SJSA1 (cell line): ENCODE measurements at regions not wholly inside any gene's neighbourhood (a gene's known extent, or its start where the extent isn't known, plus 50 kb on each side); places are given as distances from the start of the nearest gene placed in this dataset.

Experiments
- DNase-seq, 2 experiments: peaks; one replicate each; pipeline ENCODE4 v3.0.0-alpha.2; 2015 to 2020; ENCODE audit warnings: low spot score in 2 of 2, low read depth in 1 of 2
- H3K27ac ChIP-seq: fragments of 250-450 bp; sonication (Bioruptor Pico); 2 replicates; pipeline ENCODE4 v1.5.1; 2020; ENCODE audit warnings: mild to moderate bottlenecking, moderate library complexity
- H3K27me3 ChIP-seq: fragments of 250-450 bp; sonication (Bioruptor Pico); replicated peaks from 2 replicates; pipeline ENCODE4 v1.5.1; 2020; ENCODE audit warnings: mild to moderate bottlenecking, moderate library complexity
- H3K36me3 ChIP-seq: fragments of 250-450 bp; sonication (Bioruptor Pico); 2 replicates; pipeline ENCODE4 v1.5.1; 2020; ENCODE audit warnings: mild to moderate bottlenecking
- H3K4me1 ChIP-seq: fragments of 250-450 bp; sonication (Bioruptor Pico); replicated peaks from 2 replicates; pipeline ENCODE4 v1.6.1; 2021; ENCODE audit warnings: mild to moderate bottlenecking
- H3K4me3 ChIP-seq: fragments of 250-450 bp; sonication (Bioruptor Pico); 2 replicates; pipeline ENCODE4 v1.5.1; 2020; ENCODE audit warnings: mild to moderate bottlenecking
- H3K9me3 ChIP-seq: fragments of 250-450 bp; sonication (Bioruptor Pico); replicated peaks from 2 replicates; pipeline ENCODE4 v1.5.1; 2020; ENCODE audit warnings: mild to moderate bottlenecking

DNA sequence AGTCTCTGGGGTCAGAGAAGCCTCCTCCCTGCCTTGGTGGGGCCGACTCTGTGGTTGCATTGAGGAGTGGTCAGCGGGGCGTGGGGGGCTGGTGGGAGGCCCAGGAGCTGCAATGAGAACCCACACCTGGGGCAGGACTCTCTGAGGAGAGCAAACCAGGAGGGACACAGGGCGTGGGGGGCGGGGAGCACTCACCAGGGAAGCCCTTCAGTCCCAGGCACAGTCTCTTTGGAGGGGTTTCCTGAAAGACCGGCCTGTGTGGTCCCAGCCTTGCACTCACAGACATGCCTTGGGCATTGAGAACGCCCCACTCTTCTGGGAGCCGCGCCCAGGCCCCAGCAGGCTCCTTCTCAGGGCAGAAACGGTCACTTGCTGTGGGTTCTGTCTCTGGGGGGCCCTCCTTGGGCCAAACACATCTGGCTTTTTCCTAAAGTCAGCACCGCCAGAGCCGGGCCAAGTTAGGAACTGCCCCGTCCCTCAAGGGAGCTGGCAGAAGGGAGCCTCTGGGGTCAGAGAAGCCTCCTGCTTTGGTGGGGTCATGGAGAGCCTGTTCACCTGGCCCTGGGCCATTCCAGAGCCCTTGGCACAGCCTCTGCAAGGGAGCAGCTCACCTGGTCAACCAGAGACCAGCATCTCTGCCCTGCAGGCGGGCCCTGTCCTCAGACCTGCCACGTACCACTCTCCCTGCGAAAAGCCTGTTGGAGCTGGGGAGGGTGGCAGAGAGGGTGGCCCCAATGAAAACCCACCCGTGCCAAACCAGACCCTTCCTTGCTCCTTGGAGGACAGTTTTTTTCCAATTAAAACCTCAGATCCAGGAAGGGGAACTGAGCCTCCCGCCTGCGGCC is 59.9 kb upstream of the TTC34 start:
- no peaks in the 10 kb centered on the region for H3K4me1 ChIP-seq
- no peak overlapping the region for H3K27ac ChIP-seq
- no peak for DNase-seq
- no peak overlapping the region for H3K4me3 ChIP-seq
- H3K36me3 ChIP-seq, result no peaks in the 10 kb centered on the region
- H3K9me3 ChIP-seq, result peaks cover 7% of the 10 kb centered on the region; the same call in 1 of the 2 replicates
- H3K27me3 ChIP-seq, result no peaks in the 10 kb centered on the region

DNA sequence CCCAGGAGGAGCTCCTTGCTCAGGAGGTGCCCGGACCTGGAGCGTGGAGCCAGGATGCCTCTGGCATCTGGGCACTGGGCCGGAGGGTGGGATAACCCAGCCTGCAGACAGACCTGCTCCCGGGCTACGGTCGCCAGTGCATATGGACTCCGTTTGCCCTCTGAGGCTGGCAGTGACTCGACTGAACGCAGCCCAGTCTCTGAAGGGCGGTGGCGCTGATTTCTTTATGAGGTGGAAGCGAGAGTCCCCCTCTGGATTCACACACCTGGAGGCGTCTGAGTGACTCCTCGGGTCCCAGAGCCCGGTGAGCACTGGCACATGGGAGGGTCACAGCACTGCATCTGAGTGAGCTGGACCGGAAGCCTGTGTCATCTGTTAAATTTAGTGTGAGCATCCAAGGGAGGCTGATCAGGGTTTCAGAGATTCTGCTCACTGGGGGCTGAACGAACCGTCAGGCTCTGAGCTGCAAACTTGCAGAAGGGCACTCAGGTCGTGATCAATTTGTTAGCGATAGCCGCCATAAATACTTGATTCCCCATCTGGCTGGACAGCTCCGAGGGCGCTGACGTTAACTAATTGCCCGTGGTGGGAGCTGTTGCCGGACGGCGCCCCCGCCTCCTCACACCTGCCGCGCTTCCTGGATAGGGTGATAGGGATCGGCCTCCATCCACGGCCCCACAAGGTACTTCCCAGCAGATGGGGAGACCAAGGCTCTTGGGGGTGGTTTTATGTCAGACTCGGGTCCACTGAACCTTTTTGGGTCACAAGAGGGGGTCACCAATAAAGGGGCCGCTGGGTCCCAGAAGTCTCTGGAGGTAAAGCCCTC is 60.7 kb upstream of the TTC34 start:
- Histone ChIP-seq H3K27me3 (no peaks in the 10 kb centered on the region), H3K4me1 (no peaks in the 10 kb centered on the region), H3K27ac (no peak overlapping the region), H3K4me3 (no peak overlapping the region), H3K9me3 (peaks cover 7% of the 10 kb centered on the region; the same call in 1 of the 2 replicates), H3K36me3 (no peaks in the 10 kb centered on the region)
- DNase-seq, result no peak

DNA sequence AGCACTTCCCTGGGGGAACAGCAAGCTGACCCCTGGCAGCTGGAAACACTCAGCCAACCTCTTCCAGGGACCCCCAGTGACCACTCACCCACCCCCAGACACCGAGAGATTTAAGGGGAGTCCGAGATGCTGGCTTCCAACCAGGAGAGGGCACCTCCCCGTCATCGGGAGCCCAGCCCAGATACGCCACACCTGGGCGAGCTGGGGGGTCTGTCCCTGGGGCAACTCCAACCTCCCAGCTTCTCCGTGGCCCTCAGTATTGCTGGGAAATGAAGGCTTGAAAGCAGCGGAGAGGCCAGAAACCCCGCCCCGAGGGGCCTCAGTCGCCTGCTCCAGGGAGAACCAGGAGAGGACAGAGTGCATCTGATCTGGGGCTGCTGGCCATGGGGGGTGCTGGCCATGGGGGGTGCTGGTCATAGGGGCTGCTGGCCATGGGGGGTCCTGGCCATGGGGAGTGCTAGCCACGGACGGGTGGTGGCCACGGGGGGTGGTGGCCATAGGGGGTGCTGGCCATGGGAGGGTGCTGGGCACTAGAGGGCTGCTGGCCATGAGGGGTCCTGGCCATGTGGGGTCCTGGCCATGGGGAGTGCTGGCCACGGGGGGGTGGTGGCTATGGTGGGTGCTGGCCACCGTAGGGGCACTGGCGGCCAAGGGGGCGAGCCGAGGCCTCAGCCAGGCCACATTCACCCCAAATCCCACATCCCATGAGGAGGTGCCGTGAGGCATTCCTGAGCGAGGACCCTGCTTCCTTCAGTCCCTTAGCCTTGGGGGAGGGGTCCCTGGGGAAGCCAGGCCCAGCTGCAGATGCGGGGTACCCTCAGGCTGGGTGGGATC is 61.5 kb upstream of the TTC34 start:
- Histone ChIP-seq H3K27me3 (no peaks in the 10 kb centered on the region), H3K9me3 (peaks cover 7% of the 10 kb centered on the region; the same call in 1 of the 2 replicates), H3K36me3 (no peaks in the 10 kb centered on the region), H3K4me1 (no peaks in the 10 kb centered on the region), H3K4me3 (no peak overlapping the region), H3K27ac (no peak overlapping the region)
- no peak for DNase-seq

DNA sequence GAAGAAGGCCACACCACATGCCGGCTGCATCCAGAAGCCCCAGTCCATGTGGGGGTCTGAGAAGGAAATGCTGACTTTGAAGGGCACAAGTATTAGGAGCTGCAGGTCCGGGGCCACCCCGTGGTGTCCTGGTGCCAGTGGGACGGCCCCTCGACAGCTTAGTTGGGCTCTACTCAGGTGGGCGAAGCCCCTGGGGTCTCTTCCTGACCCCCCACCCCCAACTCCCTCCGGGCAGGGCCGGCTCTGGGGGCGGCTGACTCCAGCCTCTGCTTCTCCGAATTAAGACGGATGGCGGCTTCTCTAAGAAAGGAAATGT is 62.1 kb upstream of the TTC34 start:
- Histone ChIP-seq H3K9me3 (peaks cover 5% of the 10 kb centered on the region; the same call in 1 of the 2 replicates), H3K27me3 (no peaks in the 10 kb centered on the region), H3K36me3 (no peaks in the 10 kb centered on the region), H3K4me1 (no peaks in the 10 kb centered on the region), H3K4me3 (no peak overlapping the region), H3K27ac (no peak overlapping the region)
- DNase-seq, result no peak

DNA sequence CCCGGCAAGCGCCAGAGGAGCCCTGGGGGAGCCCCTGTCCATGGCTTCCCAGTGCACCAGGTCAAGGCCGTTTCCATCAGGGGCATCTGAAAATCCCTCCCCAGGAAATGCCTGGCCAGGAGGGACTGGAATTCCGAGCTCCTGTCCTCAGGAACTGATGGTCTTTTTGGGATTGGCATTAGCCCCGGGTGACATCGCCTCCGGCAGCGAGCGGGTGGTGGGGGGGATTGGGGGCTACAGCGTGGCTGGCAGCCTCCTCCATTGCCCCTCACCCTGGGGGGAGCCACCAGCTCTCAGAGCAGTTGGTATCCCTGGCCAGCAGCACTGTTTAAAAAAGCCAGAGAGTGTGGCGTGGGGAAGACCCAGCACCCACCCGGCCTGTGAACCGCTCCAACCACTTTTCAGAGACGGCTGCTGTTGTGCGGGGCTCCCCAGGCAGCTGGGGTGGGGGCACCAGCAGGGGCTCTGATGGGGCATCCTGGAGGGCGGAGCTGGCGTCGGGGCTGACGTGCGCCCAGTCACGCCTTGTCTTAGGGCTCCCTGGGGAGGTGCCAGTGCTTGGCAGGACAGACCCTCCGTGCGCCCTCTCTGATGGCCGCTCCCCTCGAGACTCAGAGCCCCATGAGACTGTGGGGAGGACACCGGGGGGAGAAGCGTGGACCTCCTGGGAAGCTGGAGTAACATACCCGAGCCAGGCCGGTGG is 62.9 kb upstream of the TTC34 start:
- Histone ChIP-seq H3K27me3 (no peaks in the 10 kb centered on the region), H3K27ac (no peak overlapping the region), H3K9me3 (no peaks in the 10 kb centered on the region), H3K36me3 (no peaks in the 10 kb centered on the region), H3K4me1 (no peaks in the 10 kb centered on the region), H3K4me3 (no peak overlapping the region)
- DNase-seq, result no peak

DNA sequence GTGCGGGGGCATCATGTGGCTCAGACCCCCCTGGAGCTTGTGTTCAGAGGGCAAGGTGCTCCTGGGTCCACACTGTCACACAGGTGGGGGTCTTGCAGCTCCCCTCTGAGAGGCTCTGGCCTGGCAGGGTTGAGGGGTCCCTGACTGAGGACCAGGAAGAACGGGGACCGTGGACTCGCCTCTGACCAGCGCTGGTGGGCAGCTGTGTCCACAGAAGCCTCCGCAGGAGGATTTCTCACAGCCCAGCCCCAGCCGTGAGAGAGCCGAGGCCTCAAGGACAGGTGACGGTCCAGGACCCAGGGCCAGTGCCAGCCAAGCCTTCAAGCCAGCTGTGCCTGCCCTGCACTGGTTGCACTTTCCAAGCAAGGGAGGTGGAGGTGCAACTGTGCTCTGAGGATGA is 63.5 kb upstream of the TTC34 start:
- Histone ChIP-seq H3K4me1 (no peaks in the 10 kb centered on the region), H3K36me3 (no peaks in the 10 kb centered on the region), H3K4me3 (no peak overlapping the region), H3K9me3 (no peaks in the 10 kb centered on the region), H3K27ac (no peak overlapping the region), H3K27me3 (no peaks in the 10 kb centered on the region)
- no peak for DNase-seq

DNA sequence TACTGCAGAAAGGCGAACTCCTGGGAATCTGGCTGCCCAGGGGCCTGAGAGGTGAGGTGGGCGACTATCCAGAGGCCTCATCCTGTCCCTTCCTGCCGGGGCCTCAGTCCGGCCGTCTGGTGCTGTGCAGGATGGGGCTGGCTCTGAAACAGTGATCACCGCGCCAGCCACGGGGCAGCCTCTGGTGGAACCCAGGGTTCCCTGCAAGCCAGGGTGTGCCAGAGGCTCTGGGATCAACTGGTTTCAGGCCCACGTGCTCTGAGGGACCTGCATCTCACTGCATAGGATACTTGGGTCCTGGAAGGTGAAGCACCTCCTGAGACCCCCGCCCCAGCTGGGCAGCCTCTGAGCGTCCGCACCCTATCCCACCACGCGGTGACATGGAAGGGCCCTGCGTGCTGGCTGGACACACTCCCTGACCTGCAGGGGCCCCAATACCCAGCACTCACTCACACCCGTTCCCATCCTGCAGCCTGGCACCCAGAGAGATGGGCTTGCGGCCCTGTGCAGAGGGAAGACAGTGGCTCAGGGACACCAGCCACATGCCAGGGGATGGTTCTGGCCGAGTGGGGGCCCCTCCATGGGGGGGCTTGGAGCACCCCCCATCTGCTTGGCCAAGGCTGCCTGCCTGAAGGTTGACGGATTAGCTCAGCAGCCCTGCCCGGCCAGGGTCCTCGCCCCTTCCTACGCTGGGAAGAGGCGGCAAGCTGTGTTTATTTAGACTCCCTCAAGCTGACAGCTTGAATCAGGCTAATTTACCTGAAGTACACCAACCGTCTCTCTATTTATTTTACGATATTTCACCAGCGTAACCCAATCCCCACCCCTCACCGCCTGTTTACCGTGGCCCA is 64.3 kb upstream of the TTC34 start:
- DNase-seq, result no peak
- Histone ChIP-seq H3K4me3 (no peak overlapping the region), H3K36me3 (no peaks in the 10 kb centered on the region), H3K27ac (no peak overlapping the region), H3K27me3 (no peaks in the 10 kb centered on the region), H3K4me1 (no peaks in the 10 kb centered on the region), H3K9me3 (peaks cover 2% of the 10 kb centered on the region)

DNA sequence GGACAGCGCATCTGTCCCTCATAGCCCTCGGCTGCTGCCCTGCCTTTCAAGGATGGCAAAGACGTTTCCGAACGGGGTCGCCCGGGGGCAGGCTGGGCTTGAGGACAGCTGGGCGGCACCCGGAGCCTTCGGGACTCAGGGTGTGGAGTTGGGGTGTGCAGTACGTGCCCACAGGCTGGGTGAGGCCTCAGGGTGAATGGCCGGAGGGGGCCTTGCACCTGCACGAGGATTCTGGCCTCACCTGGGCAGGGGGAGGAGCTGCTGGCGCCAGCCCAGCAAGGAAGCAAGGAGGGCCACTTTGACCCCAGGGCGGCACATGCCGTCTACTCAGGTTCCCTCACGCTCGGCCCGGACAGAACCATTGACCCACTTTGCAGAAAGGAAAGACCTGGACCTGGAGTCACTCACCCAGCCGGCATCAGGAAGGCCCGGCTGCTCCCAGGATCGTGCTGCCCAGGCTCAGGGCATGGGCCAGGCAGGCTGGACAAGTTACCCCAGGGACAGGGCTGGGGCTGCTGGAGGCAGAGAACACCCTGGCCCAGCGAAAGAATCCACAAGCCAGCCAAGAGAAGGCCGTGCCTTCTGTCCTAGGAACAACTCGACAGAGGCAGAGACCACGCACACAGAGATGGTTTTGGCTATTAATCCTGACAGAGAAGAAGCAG is 65.1 kb upstream of the TTC34 start:
- H3K27me3 ChIP-seq, result no peaks in the 10 kb centered on the region
- H3K36me3 ChIP-seq, result no peaks in the 10 kb centered on the region
- no peak overlapping the region for H3K4me3 ChIP-seq
- no peak for DNase-seq
- H3K4me1 ChIP-seq, result no peaks in the 10 kb centered on the region
- H3K27ac ChIP-seq, result no peak overlapping the region
- peaks cover 9% of the 10 kb centered on the region for H3K9me3 ChIP-seq

DNA sequence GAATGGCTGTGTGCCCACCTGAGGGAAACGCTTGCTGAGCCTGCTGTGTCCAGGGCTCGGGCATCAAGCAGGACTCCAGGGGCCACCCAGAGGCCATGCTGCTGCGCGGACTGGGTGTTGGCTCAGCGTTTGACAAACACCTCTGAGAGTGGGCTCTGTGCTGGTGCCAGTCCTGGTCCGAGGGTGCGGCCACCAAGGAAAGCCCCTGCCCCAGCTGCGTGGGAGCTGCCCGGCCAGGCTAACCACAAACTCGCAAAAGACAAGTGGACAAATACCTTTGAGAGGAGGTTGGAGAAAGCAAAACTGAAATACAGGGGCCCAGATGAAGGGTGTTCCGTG is 65.6 kb upstream of the TTC34 start:
- Histone ChIP-seq H3K27ac (no peak overlapping the region), H3K36me3 (no peaks in the 10 kb centered on the region), H3K27me3 (no peaks in the 10 kb centered on the region), H3K4me3 (no peak overlapping the region), H3K4me1 (no peaks in the 10 kb centered on the region), H3K9me3 (peaks cover 9% of the 10 kb centered on the region)
- DNase-seq, result no peak

DNA sequence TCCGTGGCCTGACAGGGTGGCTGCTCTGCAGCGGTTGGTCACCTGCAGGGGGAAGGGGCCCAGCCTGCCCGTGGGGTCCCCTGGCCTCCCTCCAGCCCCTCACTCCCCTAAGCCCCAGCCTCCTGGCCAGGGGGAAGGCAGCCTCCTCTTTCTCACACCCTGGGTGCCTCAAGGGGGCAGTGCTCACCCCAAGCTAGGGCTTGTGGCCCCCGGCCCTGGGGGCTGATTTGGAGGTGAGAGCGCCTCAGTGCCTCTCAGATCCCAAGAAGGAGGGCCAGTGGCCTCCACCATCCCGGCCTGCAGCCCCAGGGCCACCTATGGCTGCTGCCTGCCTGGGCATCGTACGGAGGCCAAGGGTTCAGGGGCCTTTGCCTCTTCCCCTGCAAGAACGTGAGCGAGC is 66.4 kb upstream of the TTC34 start:
- H3K36me3 ChIP-seq, result no peaks in the 10 kb centered on the region
- H3K4me1 ChIP-seq, result no peaks in the 10 kb centered on the region
- no peak for DNase-seq
- no peaks in the 10 kb centered on the region for H3K27me3 ChIP-seq
- H3K27ac ChIP-seq, result no peak overlapping the region
- H3K4me3 ChIP-seq, result no peak overlapping the region
- H3K9me3 ChIP-seq, result peaks cover 9% of the 10 kb centered on the region

DNA sequence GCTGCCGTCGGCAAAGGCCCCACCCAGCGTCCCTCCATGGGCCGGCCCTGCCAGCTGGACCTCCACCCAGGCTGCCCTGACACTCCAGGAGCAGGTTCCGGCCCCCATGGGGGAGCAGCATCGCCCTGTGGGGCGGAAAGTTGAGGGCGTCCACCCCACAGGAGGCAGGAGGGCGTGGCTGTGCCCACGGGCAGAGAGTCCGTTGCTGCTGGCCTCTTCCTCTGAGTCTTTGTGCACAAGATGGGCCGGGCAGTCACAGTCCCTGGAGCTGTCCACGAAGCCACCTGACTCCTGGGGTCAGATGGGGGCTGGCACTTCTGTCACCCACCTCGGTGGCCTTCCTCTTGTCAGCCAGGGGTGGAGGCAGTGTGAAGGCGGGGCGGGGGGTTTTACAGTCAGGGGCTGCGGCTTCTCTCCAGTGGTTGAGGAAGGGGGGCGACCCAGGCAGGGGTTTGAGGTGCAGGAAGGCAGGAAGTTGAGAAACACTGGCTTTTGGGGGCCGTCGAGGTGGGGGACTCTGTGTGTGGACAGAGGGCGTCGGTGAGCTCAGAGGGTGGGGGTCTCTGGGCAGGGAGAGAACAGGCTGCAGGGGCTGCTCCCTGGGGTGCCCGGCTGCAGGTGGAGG is 67.2 kb upstream of the TTC34 start:
- Histone ChIP-seq H3K27ac (no peak overlapping the region), H3K4me1 (no peaks in the 10 kb centered on the region), H3K4me3 (no peak overlapping the region), H3K27me3 (no peaks in the 10 kb centered on the region), H3K9me3 (peaks cover 9% of the 10 kb centered on the region), H3K36me3 (no peaks in the 10 kb centered on the region)
- DNase-seq, result no peak

DNA sequence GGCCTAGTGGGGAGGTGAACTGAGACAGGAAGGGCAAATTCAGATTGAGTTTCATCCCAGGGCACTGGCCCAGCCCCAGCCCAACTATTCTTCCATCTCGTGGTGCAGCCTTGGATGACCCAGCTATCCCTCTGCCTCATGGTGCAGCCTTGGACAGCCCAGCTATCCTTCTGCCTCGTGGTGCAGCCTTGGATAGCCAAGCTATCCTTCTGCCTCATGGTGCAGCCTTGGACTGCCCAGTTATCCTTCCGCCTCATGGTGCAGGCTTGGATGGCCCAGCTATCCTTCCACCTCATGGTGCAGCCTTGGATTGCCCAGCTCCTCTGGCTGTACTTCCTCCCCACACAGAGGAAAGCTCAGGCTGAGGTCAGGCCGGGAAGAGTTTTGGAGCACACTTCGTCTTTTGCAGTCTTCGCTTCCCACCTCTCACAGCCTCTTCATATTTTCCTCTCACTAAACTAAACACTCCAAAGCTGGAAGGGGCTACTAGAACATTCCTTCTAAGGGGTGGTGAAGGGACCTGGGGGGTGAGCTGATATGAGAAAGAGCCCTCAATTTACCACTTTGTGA is 69.8 kb upstream of the TTC34 start:
- Histone ChIP-seq H3K4me3 (no peak overlapping the region), H3K27me3 (no peaks in the 10 kb centered on the region), H3K36me3 (no peaks in the 10 kb centered on the region), H3K9me3 (peaks cover 9% of the 10 kb centered on the region), H3K27ac (no peak overlapping the region), H3K4me1 (no peaks in the 10 kb centered on the region)
- no peak for DNase-seq
